Adrenal gland (tissue), 9 donors: ENCODE measurements at regions not wholly inside any gene's neighbourhood (a gene's known extent, or its start where the extent isn't known, plus 50 kb on each side); places are given as distances from the start of the nearest gene placed in this dataset.

Experiments
- DNase-seq, 7 donors: peaks; one replicate each; pipeline ENCODE4 v3.0.0-alpha.2; 2019 to 2020
- H3K27ac ChIP-seq, 5 donors: fragments of 200-600 bp; sonication (generic) in 4 of 5; 1 replicate in 3 of 5; 2 replicates in 2 of 5; pipeline versions ENCODE4 v1.5.1 to v1.8.0; 2016 to 2020; ENCODE audit warnings: mild to moderate bottlenecking in 1 of 5
- H3K27me3 ChIP-seq: fragments of 200-600 bp; 2 replicates; pipeline ENCODE4 v1.8.0; 2021
- H3K36me3 ChIP-seq, 2 donors: fragments of 200-600 bp; replicated peaks in 1 of 2; 1 replicate in 1 of 2; 2 replicates in 1 of 2; pipeline versions ENCODE4 v1.5.1 to v1.8.0; 2018 to 2022
- H3K4me1 ChIP-seq, 2 donors: fragments of 200-600 bp; replicated peaks in 1 of 2; 1 replicate in 1 of 2; 2 replicates in 1 of 2; pipeline versions ENCODE4 v1.5.1 to v1.8.0; 2018 to 2021
- H3K4me3 ChIP-seq, 4 donors: fragments of 200-600 bp; sonication (generic) in 3 of 4; one replicate each; pipeline ENCODE4 v1.5.1; 2016 to 2018
- H3K9me3 ChIP-seq, 3 donors: fragments of 200-600 bp; sonication (generic) in 1 of 3; replicated peaks in 1 of 3; 1 replicate in 2 of 3; 2 replicates in 1 of 3; pipeline versions ENCODE4 v1.5.1 to v1.8.0; 2016 to 2021
- POLR2A ChIP-seq, 2 donors: fragments of 450-650 bp; IDR thresholded peaks; one replicate each; pipeline ENCODE4 v1.6.1; 2017; ENCODE audit warnings: antibody characterized with exemption in 2 of 2, mild to moderate bottlenecking in 2 of 2, moderate library complexity in 1 of 2
- WGBS, 4 donors: extraction: QIAGEN DNeasy Blood & Tissue Kit in 2 of 4; methylation state at CpG; one replicate each; pipeline versions ENCODE4 v1.1.5 to v1.1.7; 2013 to 2017; 5-methylcytosine and 5-hydroxymethylcytosine counted together
- intact Hi-C, 2 donors: fragments of 100-400 bp; cut with DNase I; formaldehyde crosslinking; loops; one replicate each; pipeline versions ENCODE4 v1.14.1 to v1.15.0; 2022 to 2023
- TF ChIP-seq, protein P1 (sequence below), 6 experiments: fragments of 450-650 bp in 4 of 6; fragments of 200-600 bp in 2 of 6; sonication (generic) in 1 of 6; IDR thresholded peaks; 1 replicate in 5 of 6; 2 replicates in 1 of 6; pipeline versions ENCODE4 v1.5.1 to v1.8.0; 2016 to 2021; ENCODE audit warnings: antibody characterized with exemption in 6 of 6, mild to moderate bottlenecking in 2 of 6, moderate library complexity in 1 of 6
- donor health status: healthy with polysubstance abuse.
- donor health status: Bipolar disorder and iron deficiency.
- donor health status: DM: yes; HTN: yes; CAD: no.
- donor health status: DM: no; HTN: no; CAD: no.
- donor health status: DM: no; HTN: no; CAD: no.

DNA sequence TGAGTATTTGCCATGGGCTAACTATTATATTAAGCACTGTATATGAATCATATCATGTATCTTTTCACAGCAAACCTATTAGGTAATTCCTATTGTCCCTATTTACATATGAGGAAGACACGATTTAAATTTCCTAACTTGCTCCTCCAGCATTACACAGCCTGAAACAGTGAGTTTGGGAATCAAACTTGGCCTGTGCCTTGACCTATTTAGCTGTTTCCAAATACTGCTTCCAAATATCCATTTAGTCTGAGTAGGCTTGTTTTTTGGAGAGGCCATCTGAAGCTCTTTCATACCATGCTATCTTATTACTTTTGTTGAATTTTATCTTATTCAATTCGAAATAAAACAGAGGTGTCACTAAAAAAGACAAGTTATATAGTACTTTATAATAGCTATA is 447.3 kb upstream of the MPDZ start:
- no peak for DNase-seq
- WGBS, 4 donors = 55 to 65% (median 60%) methylated on average over 2 of the region's 2 CpGs
- Histone ChIP-seq H3K4me1 (no peaks in the 10 kb centered on the region), H3K27me3 (no peaks in the 10 kb centered on the region), H3K4me3 (no peak overlapping the region), H3K36me3 (no peaks in the 10 kb centered on the region), H3K9me3 (no peaks in the 10 kb centered on the region), H3K27ac (no peak overlapping the region)
- TF ChIP-seq, protein P1, sequence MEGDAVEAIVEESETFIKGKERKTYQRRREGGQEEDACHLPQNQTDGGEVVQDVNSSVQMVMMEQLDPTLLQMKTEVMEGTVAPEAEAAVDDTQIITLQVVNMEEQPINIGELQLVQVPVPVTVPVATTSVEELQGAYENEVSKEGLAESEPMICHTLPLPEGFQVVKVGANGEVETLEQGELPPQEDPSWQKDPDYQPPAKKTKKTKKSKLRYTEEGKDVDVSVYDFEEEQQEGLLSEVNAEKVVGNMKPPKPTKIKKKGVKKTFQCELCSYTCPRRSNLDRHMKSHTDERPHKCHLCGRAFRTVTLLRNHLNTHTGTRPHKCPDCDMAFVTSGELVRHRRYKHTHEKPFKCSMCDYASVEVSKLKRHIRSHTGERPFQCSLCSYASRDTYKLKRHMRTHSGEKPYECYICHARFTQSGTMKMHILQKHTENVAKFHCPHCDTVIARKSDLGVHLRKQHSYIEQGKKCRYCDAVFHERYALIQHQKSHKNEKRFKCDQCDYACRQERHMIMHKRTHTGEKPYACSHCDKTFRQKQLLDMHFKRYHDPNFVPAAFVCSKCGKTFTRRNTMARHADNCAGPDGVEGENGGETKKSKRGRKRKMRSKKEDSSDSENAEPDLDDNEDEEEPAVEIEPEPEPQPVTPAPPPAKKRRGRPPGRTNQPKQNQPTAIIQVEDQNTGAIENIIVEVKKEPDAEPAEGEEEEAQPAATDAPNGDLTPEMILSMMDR (IDR thresholded peaks at IDR 0.05) = no peak
- intact Hi-C loops = no loop called here

DNA sequence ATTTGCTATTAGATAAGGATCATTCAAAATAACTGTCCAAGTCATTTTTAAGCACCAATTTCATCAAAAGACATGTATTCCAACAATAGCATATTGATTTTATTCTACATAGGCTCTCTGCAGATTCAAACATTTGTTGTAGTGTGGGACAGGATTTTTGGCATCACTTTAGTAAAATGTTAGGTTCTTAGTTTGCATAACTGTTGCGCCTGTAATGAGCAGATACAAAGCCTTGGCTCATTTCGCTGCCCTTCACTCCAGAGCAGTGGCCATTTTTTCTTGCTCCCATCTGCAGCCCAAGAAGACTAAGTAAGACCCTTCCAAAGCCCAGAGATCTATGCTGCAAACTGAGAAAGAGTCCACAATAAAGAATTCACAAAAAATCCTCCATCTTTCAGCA is 446.0 kb upstream of the MPDZ start:
- Histone ChIP-seq H3K4me3 (no peak overlapping the region), H3K9me3 (no peaks in the 10 kb centered on the region), H3K4me1 (no peaks in the 10 kb centered on the region), H3K36me3 (no peaks in the 10 kb centered on the region), H3K27me3 (no peaks in the 10 kb centered on the region), H3K27ac (no peak overlapping the region)
- no peak for DNase-seq
- TF ChIP-seq POLR2A (IDR thresholded peaks at IDR 0.05) = no peak
- TF ChIP-seq, protein P1 (IDR thresholded peaks at IDR 0.05) = no peak
- whole genome bisulfite sequencing, 4 donors = 91 to 93% (median 92%) methylated on average over 2 of the region's 2 CpGs
- intact Hi-C loops = no loop called here

DNA sequence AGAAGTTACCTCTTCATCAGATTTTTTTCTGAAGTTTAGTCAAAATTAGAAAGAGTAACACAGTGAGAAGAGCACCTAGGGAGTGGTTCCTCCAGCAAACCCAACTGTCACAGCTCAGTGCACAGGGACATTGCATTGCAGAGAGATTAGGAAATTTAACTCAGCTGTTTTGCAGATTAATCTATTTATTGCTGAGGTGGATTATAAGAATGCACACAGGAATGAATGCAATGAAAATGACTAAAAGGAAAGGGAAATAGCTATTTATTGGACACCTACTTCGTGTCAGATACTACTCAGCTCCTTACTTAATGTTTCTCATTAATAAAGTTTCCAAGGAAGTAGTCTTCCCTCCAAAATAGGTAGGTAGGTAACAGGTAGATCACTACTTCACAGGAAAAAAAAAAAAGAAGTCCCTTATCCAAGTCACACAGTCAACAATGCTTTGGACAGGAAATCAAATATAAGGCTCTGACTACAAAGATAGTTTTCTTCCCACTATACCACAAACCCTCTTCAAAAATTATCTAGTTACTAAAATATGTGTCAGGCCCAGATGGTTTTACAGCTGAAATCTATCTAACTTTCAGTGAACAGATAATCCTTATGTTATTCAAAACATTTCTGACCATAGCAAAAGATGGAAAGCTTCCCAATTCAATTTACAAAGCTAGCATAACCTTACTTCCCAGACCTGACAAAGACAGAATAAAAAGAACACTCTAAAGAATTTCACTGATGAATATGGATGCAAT is 442.2 kb upstream of the MPDZ start:
- Histone ChIP-seq H3K4me3 (no peak overlapping the region), H3K36me3 (no peaks in the 10 kb centered on the region), H3K27me3 (no peaks in the 10 kb centered on the region), H3K4me1 (no peaks in the 10 kb centered on the region), H3K9me3 (no peaks in the 10 kb centered on the region), H3K27ac (no peak overlapping the region)
- WGBS, 4 donors = 65 to 75% (median 75%) methylated on average over 1 of the region's 1 CpG
- intact Hi-C loops = no loop called here
- TF ChIP-seq POLR2A (IDR thresholded peaks at IDR 0.05) = no peak
- TF ChIP-seq, protein P1 (IDR thresholded peaks at IDR 0.05) = no peak
- no peak for DNase-seq

DNA sequence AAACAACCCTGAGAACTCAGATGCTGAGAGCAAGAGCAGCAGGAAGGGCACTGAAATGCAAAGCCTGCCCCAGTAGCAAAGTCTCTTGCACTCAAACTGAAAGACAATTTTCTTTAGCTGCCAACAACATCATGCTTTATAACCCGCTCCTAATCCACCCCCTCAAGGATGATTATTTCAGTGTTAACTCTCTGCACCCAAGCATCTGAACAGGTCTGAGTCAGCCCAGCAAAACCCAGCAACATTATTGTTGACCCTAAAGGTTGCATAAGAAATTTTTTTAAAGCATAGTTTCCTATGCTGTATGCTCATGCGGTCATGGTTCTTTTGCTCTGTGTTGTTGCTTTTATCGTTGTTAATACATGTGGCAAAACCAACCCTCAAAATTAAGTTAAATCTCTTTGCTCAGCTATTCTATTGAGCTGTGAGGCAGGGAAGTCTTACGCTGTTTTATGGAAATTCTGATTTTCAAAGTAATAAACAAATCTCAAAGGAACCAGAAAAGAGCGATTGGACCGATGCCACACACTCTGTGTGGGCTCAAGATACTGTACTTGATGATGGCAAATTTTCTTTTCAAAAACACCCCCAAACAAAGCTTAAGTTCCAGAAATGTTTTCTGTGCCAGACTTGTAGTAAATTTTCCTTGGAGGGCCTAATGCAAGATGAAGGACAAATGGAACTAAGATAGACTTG is 440.6 kb upstream of the MPDZ start:
- Histone ChIP-seq H3K27ac (no peak overlapping the region), H3K4me3 (no peak overlapping the region), H3K9me3 (no peaks in the 10 kb centered on the region), H3K36me3 (no peaks in the 10 kb centered on the region), H3K4me1 (no peaks in the 10 kb centered on the region), H3K27me3 (no peaks in the 10 kb centered on the region)
- intact Hi-C loops = no loop called here
- 75 to 79% (median 77%) methylated on average over 6 of the region's 6 CpGs for WGBS, 4 donors
- no peak for TF ChIP-seq POLR2A (IDR thresholded peaks at IDR 0.05)
- TF ChIP-seq, protein P1 (IDR thresholded peaks at IDR 0.05) = no peak
- no peak for DNase-seq
